Prostate gland (tissue), 2 donors: ENCODE measurements at regions not wholly inside any gene's neighbourhood (a gene's known extent, or its start where the extent isn't known, plus 50 kb on each side); places are given as distances from the start of the nearest gene placed in this dataset.

Experiments
- POLR2A ChIP-seq: fragments of 450-650 bp; IDR thresholded peaks from one replicate; pipeline ENCODE4 v1.6.1; 2016; ENCODE audit warnings: antibody characterized with exemption, mild to moderate bottlenecking
- POLR2AphosphoS5 ChIP-seq: sonication (generic); formaldehyde crosslinking; IDR thresholded peaks from one replicate; pipeline ENCODE4 v1.6.1; 2017; ENCODE audit warnings: antibody characterized with exemption
- TF ChIP-seq, protein P1 (sequence below), 4 experiments: fragments of 200-600 bp in 2 of 4; fragments of 450-650 bp in 2 of 4; sonication (generic) in 2 of 4; IDR thresholded peaks; 1 replicate in 3 of 4; 2 replicates in 1 of 4; pipeline ENCODE4 v1.5.1; 2016 to 2019; ENCODE audit warnings: antibody characterized with exemption in 4 of 4, mild to moderate bottlenecking in 2 of 4, moderate library complexity in 2 of 4

- TF ChIP-seq POLR2AphosphoS5 (no peak), POLR2A (no peak)
- TF ChIP-seq, protein P1, sequence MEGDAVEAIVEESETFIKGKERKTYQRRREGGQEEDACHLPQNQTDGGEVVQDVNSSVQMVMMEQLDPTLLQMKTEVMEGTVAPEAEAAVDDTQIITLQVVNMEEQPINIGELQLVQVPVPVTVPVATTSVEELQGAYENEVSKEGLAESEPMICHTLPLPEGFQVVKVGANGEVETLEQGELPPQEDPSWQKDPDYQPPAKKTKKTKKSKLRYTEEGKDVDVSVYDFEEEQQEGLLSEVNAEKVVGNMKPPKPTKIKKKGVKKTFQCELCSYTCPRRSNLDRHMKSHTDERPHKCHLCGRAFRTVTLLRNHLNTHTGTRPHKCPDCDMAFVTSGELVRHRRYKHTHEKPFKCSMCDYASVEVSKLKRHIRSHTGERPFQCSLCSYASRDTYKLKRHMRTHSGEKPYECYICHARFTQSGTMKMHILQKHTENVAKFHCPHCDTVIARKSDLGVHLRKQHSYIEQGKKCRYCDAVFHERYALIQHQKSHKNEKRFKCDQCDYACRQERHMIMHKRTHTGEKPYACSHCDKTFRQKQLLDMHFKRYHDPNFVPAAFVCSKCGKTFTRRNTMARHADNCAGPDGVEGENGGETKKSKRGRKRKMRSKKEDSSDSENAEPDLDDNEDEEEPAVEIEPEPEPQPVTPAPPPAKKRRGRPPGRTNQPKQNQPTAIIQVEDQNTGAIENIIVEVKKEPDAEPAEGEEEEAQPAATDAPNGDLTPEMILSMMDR (IDR thresholded peaks at IDR 0.05): no peak
Measured at GRCh38 chr20:39424962-39425678, 463.0 kb downstream of the DHX35 start.
